Stimulated activated naive CD8-positive, alpha-beta T cell treated with anti-CD3 and anti-CD28 coated beads, Interleukin-15, Interleukin-2, amounts not matched to agents 100 U/mL and 50 U/mL, for 24 hours (primary cell): ENCODE measurements at regions not wholly inside any gene's neighbourhood (a gene's known extent, or its start where the extent isn't known, plus 50 kb on each side); places are given as distances from the start of the nearest gene placed in this dataset.

ENCODE experiments used
- ATAC-seq: fragments of 150-1000 bp; cut with Tn5 transposase; one replicate; pipeline ENCODE4 v1.10.0; 2021
- DNase-seq: peaks from one replicate; pipeline ENCODE4 v3.0.0; 2021

- ATAC-seq (no peak), DNase-seq (no peak)
Measured at GRCh38 chr16:35862242-35862641, 2402.8 kb downstream of the TP53TG3F start.

GRCh38 chr16:35868630-35869029 is 2409.2 kb downstream of the TP53TG3F start:
- no peak for ATAC-seq
- DNase-seq: no peak

DNA sequence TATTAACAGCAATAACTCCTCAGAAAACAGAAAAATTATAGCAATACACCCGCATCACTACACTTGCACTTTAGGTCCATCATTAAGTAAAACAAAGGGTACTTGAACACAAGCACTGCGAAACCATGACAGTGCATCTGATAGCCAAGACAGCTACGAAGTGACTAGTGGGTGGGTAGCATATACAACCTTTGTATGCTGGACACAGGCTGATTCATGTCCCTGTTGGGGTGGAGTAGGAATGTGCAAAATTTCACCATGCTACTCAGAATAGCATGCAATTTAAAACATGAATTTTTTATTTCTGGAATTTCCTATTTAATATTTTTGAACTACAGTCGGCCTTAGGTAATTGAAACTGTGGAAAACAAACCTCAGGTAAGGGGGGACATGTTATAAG is 2414.1 kb downstream of the TP53TG3F start:
- DNase-seq (no peak), ATAC-seq (no peak)

- no peak for DNase-seq
- no peak for ATAC-seq
Measured at GRCh38 chr16:35881654-35882053, 2422.2 kb downstream of the TP53TG3F start.

- ATAC-seq (no peak), DNase-seq (no peak)
Measured at GRCh38 chr16:35906440-35906839, 2447.0 kb downstream of the TP53TG3F start.

GRCh38 chr16:35908152-35908551 is 2448.7 kb downstream of the TP53TG3F start:
- DNase-seq: no peak
- ATAC-seq: no peak

DNA sequence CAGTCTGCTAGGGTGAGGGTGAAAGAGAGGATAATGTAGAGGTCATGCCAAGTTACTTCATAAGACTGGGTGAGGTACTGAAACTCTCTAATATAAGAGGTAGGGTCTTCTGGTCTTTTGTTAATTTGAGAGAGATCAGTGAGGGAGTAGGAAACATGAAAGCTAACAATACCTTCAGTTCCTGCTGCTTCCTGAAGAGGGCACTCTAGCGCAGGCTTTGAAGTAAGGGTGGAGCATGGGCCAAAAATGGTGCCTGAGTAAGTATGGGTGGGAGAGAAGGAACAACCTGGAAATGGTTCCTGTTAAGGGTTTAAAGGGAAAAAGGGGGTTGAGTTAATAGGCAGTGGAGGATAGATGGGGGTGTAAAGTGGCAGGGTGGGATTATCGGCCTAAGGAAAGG is 2449.5 kb downstream of the TP53TG3F start:
- DNase-seq (no peak), ATAC-seq (no peak)

GRCh38 chr16:35909351-35909954 is 2450.0 kb downstream of the TP53TG3F start:
- no peak for DNase-seq
- ATAC-seq: no peak

DNA sequence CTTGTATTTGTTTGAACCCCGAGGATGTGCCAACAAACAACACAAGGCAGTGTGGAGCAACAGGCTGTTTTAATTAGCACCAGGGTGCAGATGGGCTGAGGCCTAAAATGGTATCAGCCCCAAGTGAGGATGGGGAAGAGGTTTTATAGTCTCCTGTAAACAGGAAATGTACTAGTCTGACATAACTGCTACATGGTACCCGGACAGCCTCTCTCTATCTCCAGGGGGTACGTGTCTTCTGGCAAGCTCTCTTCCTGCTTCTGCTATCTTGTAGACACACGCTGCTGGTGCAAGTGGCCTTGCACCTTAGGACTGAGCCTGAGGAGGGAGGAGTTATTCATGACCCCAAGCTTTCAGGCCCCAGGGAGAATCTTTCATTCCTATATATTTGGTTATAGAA is 2451.0 kb downstream of the TP53TG3F start:
- DNase-seq: no peak
- ATAC-seq: no peak

DNA sequence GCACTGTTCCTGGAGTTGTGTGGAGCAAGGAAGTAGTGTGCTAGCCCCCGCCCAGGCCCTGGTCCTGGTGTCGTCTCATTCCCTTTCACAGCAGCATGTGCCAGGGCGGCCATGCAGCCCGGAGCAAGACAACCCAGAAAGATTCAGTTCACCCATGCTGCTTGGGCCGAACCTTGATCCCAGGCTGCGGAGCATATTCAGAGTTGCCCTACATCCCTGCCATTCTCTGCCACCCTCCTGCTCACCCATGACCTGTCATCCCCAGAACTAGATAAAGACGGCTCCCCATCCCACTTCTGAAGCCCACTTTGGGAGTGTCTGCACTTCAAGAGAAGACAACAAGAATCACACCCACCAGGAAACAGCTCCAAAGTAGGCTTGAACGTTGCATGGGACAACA is 2452.5 kb downstream of the TP53TG3F start:
- no peak for ATAC-seq

GRCh38 chr16:35931722-35932121 is 2472.3 kb downstream of the TP53TG3F start:
- DNase-seq: no peak
- no peak for ATAC-seq

More for the DNA sequence above, 2452.5 kb downstream of the TP53TG3F start:
- DNase-seq: no peak
